Mesenchymal stem cell (in vitro differentiated cells and primary cell): ENCODE measurements at regions not wholly inside any gene's neighbourhood (a gene's known extent, or its start where the extent isn't known, plus 50 kb on each side); places are given as distances from the start of the nearest gene placed in this dataset.

Experiments used
- DNase-seq: peaks from one replicate; pipeline ENCODE4 v3.0.0-alpha.2; 2013
- H2AFZ ChIP-seq: one replicate; pipeline ENCODE4 v1.6.1; 2013; ENCODE audit warnings: low read depth, mild to moderate bottlenecking, control low read depth, inconsistent platforms, low read length, moderate library complexity
- H2AK5ac ChIP-seq: 2 replicates; pipeline ENCODE4 v1.6.1; 2013; ENCODE audit warnings: low read length, moderate library complexity, mild to moderate bottlenecking, inconsistent platforms; ENCODE audit not compliant: severe bottlenecking
- H2BK120ac ChIP-seq: one replicate; pipeline ENCODE4 v1.6.1; 2013; ENCODE audit warnings: low read depth, mild to moderate bottlenecking, inconsistent platforms, low read length, moderate library complexity
- H2BK12ac ChIP-seq, 2 experiments: one replicate each; pipeline ENCODE4 v1.6.1; 2013; ENCODE audit warnings: inconsistent platforms in 2 of 2, low read length in 2 of 2, mild to moderate bottlenecking in 2 of 2, moderate library complexity in 2 of 2, control low read depth in 1 of 2
- H2BK15ac ChIP-seq: one replicate; pipeline ENCODE4 v1.6.1; 2013; ENCODE audit warnings: mild to moderate bottlenecking, low read depth, inconsistent platforms; ENCODE audit not compliant: poor library complexity, severe bottlenecking
- H2BK5ac ChIP-seq: 2 replicates; pipeline ENCODE4 v1.6.1; 2013; ENCODE audit warnings: low read depth, mild to moderate bottlenecking, low read length, control low read depth, inconsistent platforms; ENCODE audit not compliant: poor library complexity, severe bottlenecking
- H3K14ac ChIP-seq, 2 experiments: one replicate each; pipeline ENCODE4 v1.6.1; 2013; ENCODE audit warnings: inconsistent platforms in 2 of 2, low read length in 2 of 2, control low read depth in 1 of 2, mild to moderate bottlenecking in 1 of 2, moderate library complexity in 1 of 2
- H3K18ac ChIP-seq, 2 experiments: one replicate each; pipeline ENCODE4 v1.6.1; 2013; ENCODE audit warnings: inconsistent platforms in 2 of 2, low read length in 2 of 2, control low read depth in 1 of 2, low read depth in 1 of 2, mild to moderate bottlenecking in 1 of 2
- H3K23ac ChIP-seq, 2 experiments: one replicate each; pipeline ENCODE4 v1.6.1; 2013; ENCODE audit warnings: inconsistent platforms in 2 of 2, low read length in 2 of 2, mild to moderate bottlenecking in 2 of 2, moderate library complexity in 2 of 2, control low read depth in 1 of 2
- H3K27ac ChIP-seq: 2 replicates; pipeline ENCODE4 v1.5.1; 2013; ENCODE audit warnings: mild to moderate bottlenecking, moderate library complexity, low read length, control low read depth, inconsistent platforms; ENCODE audit not compliant: poor library complexity, severe bottlenecking
- H3K27me3 ChIP-seq, 2 experiments: 2 replicates each; pipeline versions ENCODE4 v1.6.1 to v1.7.0; 2013; ENCODE audit warnings: low read length in 2 of 2, mild to moderate bottlenecking in 2 of 2, moderate library complexity in 2 of 2, control low read depth in 1 of 2, inconsistent platforms in 1 of 2; ENCODE audit not compliant: control insufficient read depth in 1 of 2, insufficient read depth in 1 of 2
- H3K36me3 ChIP-seq, 2 experiments: 2 replicates each; pipeline versions ENCODE4 v1.6.1 to v1.7.0; 2013; ENCODE audit warnings: low read length in 2 of 2, control low read depth in 1 of 2, inconsistent platforms in 1 of 2, low read depth in 1 of 2, mild to moderate bottlenecking in 1 of 2; ENCODE audit not compliant: insufficient read depth in 2 of 2, control insufficient read depth in 1 of 2
- H3K4ac ChIP-seq, 2 experiments: one replicate each; pipeline ENCODE4 v1.6.1; 2013; ENCODE audit warnings: inconsistent platforms in 2 of 2, low read length in 2 of 2, mild to moderate bottlenecking in 2 of 2, moderate library complexity in 2 of 2, control low read depth in 1 of 2, low read depth in 1 of 2
- H3K4me1 ChIP-seq: 2 replicates; pipeline ENCODE4 v1.6.1; 2013; ENCODE audit warnings: low read depth, low read length, control low read depth; ENCODE audit not compliant: control insufficient read depth, insufficient read depth
- H3K4me2 ChIP-seq: 2 replicates; pipeline ENCODE4 v1.6.1; 2013; ENCODE audit warnings: low read length, mild to moderate bottlenecking, inconsistent platforms; ENCODE audit not compliant: poor library complexity, severe bottlenecking
- H3K4me3 ChIP-seq, 2 experiments: 2 replicates each; pipeline versions ENCODE4 v1.5.1 to v1.7.0; 2013; ENCODE audit warnings: low read length in 2 of 2, mild to moderate bottlenecking in 2 of 2, control low read depth in 1 of 2, low read depth in 1 of 2; ENCODE audit not compliant: insufficient read depth in 1 of 2
- H3K79me1 ChIP-seq: replicated peaks from 2 replicates; pipeline ENCODE4 v1.6.1; 2013; ENCODE audit warnings: mild to moderate bottlenecking, control low read depth, low read length, inconsistent platforms; ENCODE audit not compliant: poor library complexity, severe bottlenecking
- H3K9ac ChIP-seq: 2 replicates; pipeline ENCODE4 v1.7.0; 2013; ENCODE audit warnings: mild to moderate bottlenecking, low read length, moderate library complexity
- H3K9me3 ChIP-seq: 2 replicates; pipeline ENCODE4 v1.7.0; 2013; ENCODE audit warnings: mild to moderate bottlenecking, low read length; ENCODE audit not compliant: control insufficient read depth
- H4K8ac ChIP-seq: one replicate; pipeline ENCODE4 v1.6.1; 2013; ENCODE audit warnings: inconsistent platforms, mild to moderate bottlenecking, low read length, moderate library complexity
- H4K91ac ChIP-seq: one replicate; pipeline ENCODE4 v1.6.1; 2013; ENCODE audit warnings: mild to moderate bottlenecking, low read length, inconsistent platforms
- WGBS: methylation state at CpG from one replicate; pipeline ENCODE4 v1.1.7; 2013; ENCODE audit warnings: mixed read lengths; 5-methylcytosine and 5-hydroxymethylcytosine counted together

GRCh38 chr13:23947893-23948292 is 50.6 kb upstream of the C1QTNF9B start:
- H4K91ac ChIP-seq: no peak overlapping the region
- no peaks in the 10 kb centered on the region for H3K36me3 ChIP-seq
- H2BK5ac ChIP-seq: no peak overlapping the region
- H3K14ac ChIP-seq: no peak overlapping the region
- no peaks in the 10 kb centered on the region for H3K9me3 ChIP-seq
- DNase-seq: no peak
- no peak overlapping the region for H2BK15ac ChIP-seq
- H3K4me3 ChIP-seq: no peak overlapping the region
- 80% methylated on average over 8 of the region's 8 CpGs for WGBS
- H3K79me1 ChIP-seq: no peaks in the 10 kb centered on the region
- no peak overlapping the region for H2BK120ac ChIP-seq
- H2AFZ ChIP-seq: no peak overlapping the region
- peaks cover 0 to 23% of the 10 kb centered on the region in 2 experiments for H3K27me3 ChIP-seq
- H3K4ac ChIP-seq: no peak overlapping the region
- H3K9ac ChIP-seq: no peak overlapping the region
- no peak overlapping the region for H2BK12ac ChIP-seq
- H2AK5ac ChIP-seq: no peak overlapping the region
- peaks cover 6% of the 10 kb centered on the region for H3K4me1 ChIP-seq
- H3K23ac ChIP-seq: no peak overlapping the region
- H3K27ac ChIP-seq: no peak overlapping the region
- no peak overlapping the region for H3K4me2 ChIP-seq
- H4K8ac ChIP-seq: no peak overlapping the region
- no peak overlapping the region for H3K18ac ChIP-seq

GRCh38 chr13:23949200-23949599 is 51.9 kb upstream of the C1QTNF9B start:
- Histone ChIP-seq H3K4ac (no peak overlapping the region), H2BK5ac (no peak overlapping the region), H3K9me3 (no peaks in the 10 kb centered on the region), H2BK15ac (no peak overlapping the region), H3K27me3 (peaks cover 0 to 23% of the 10 kb centered on the region in 2 experiments), H4K8ac (no peak overlapping the region), H3K18ac (no peak overlapping the region), H3K9ac (no peak overlapping the region), H2BK12ac (no peak overlapping the region), H3K79me1 (no peaks in the 10 kb centered on the region), H3K4me3 (no peak overlapping the region), H2BK120ac (no peak overlapping the region), H3K4me2 (no peak overlapping the region), H4K91ac (no peak overlapping the region), H2AFZ (no peak overlapping the region), H3K36me3 (no peaks in the 10 kb centered on the region), H2AK5ac (no peak overlapping the region), H3K23ac (no peak overlapping the region), H3K4me1 (peaks cover 6% of the 10 kb centered on the region), H3K27ac (no peak overlapping the region), H3K14ac (no peak overlapping the region)
- DNase-seq: no peak
- 76% methylated on average over 7 of the region's 7 CpGs for WGBS

GRCh38 chr13:23949736-23950135 is 52.4 kb upstream of the C1QTNF9B start:
- Histone ChIP-seq H3K36me3 (no peaks in the 10 kb centered on the region), H4K91ac (no peak overlapping the region), H2AFZ (no peak overlapping the region), H3K4me3 (no peak overlapping the region), H3K23ac (no peak overlapping the region), H3K18ac (no peak overlapping the region), H2BK12ac (no peak overlapping the region), H3K9ac (no peak overlapping the region), H3K4me2 (no peak overlapping the region), H3K27ac (no peak overlapping the region), H3K4me1 (peaks cover 6% of the 10 kb centered on the region), H3K79me1 (no peaks in the 10 kb centered on the region), H4K8ac (no peak overlapping the region), H2BK15ac (no peak overlapping the region), H3K4ac (no peak overlapping the region), H2BK5ac (no peak overlapping the region), H3K14ac (no peak overlapping the region), H2AK5ac (no peak overlapping the region), H3K9me3 (no peaks in the 10 kb centered on the region), H3K27me3 (peaks cover 0 to 23% of the 10 kb centered on the region in 2 experiments), H2BK120ac (no peak overlapping the region)
- 77% methylated on average over 4 of the region's 4 CpGs for WGBS
- no peak for DNase-seq

- Histone ChIP-seq H3K4me3 (no peak overlapping the region), H3K4me2 (no peak overlapping the region), H3K27ac (no peak overlapping the region), H2AFZ (no peak overlapping the region), H2AK5ac (no peak overlapping the region), H4K8ac (no peak overlapping the region), H3K14ac (no peak overlapping the region), H2BK5ac (no peak overlapping the region), H3K18ac (no peak overlapping the region), H3K79me1 (no peaks in the 10 kb centered on the region), H3K4me1 (peaks cover 7% of the 10 kb centered on the region), H3K23ac (no peak overlapping the region), H4K91ac (no peak overlapping the region), H2BK120ac (no peak overlapping the region), H3K36me3 (no peaks in the 10 kb centered on the region), H2BK15ac (no peak overlapping the region), H2BK12ac (no peak overlapping the region), H3K9me3 (no peaks in the 10 kb centered on the region), H3K4ac (no peak overlapping the region), H3K9ac (no peak overlapping the region), H3K27me3 (peaks cover 0 to 23% of the 10 kb centered on the region in 2 experiments)
- DNase-seq: no peak
- WGBS: 92% methylated on average over 10 of the region's 10 CpGs
Measured at GRCh38 chr13:23950736-23951510, 53.6 kb upstream of the C1QTNF9B start.
